H1 (cell line): ENCODE measurements at regions not wholly inside any gene's neighbourhood (a gene's known extent, or its start where the extent isn't known, plus 50 kb on each side); places are given as distances from the start of the nearest gene placed in this dataset.

Experiments used
- CTCF ChIA-PET: fragments of 300-600 bp; sonication (Branson Sonifier 250); formaldehyde crosslinking; loops from one replicate; lab custom pipeline; 2021; ENCODE audit not compliant: partially characterized antibody; lab: Charles Lee
- POLR2A ChIA-PET: fragments of 300-600 bp; sonication (Branson Sonifier 250); formaldehyde crosslinking; loops from one replicate; lab custom pipeline; 2021; ENCODE audit warnings: inconsistent platforms; ENCODE audit not compliant: partially characterized antibody; lab: Charles Lee
- DNase-seq, 2 experiments: peaks; one replicate each; pipeline versions ENCODE4 v3.0.0 to v3.0.0-alpha.2; 2010 to 2022; ENCODE audit warnings: low spot score in 2 of 2, low read depth in 1 of 2, mixed read lengths in 1 of 2
- FAIRE-seq: peaks from 2 replicates; lab custom pipeline; 2011; peaks lifted over from hg19 to GRCh38; lab: Jason Lieb, UNC
- H2AFZ ChIP-seq: 2 replicates; pipeline ENCODE4 v1.8.1; 2012; ENCODE audit warnings: low read length, inconsistent platforms
- H2AK5ac ChIP-seq: 2 replicates; pipeline ENCODE4 v1.6.1; 2013; ENCODE audit warnings: low read depth, low read length
- H2BK120ac ChIP-seq: replicated peaks from 2 replicates; pipeline ENCODE3; 2013; ENCODE audit warnings: low read depth, low read length, inconsistent platforms
- H2BK12ac ChIP-seq: 2 replicates; pipeline ENCODE4 v1.6.1; 2013; ENCODE audit warnings: low read depth, low read length
- H2BK15ac ChIP-seq: 2 replicates; pipeline ENCODE4 v1.6.1; 2013; ENCODE audit warnings: low read length
- H2BK20ac ChIP-seq: 2 replicates; pipeline ENCODE4 v1.6.1; 2013; ENCODE audit warnings: low read length
- H2BK5ac ChIP-seq: 2 replicates; pipeline ENCODE4 v1.6.1; 2013; ENCODE audit warnings: low read depth, low read length
- H3K14ac ChIP-seq: 2 replicates; pipeline ENCODE4 v1.6.1; 2013; ENCODE audit warnings: inconsistent platforms; ENCODE audit not compliant: insufficient read length
- H3K18ac ChIP-seq: 2 replicates; pipeline ENCODE4 v1.6.1; 2013; ENCODE audit warnings: low read length; ENCODE audit errors: extremely low read depth
- H3K23ac ChIP-seq: 2 replicates; pipeline ENCODE4 v1.6.1; 2013; ENCODE audit warnings: inconsistent platforms; ENCODE audit not compliant: insufficient read length
- H3K23me2 ChIP-seq: 2 replicates; pipeline ENCODE4 v1.6.1; 2013; ENCODE audit warnings: low read depth, low read length
- H3K27ac ChIP-seq: 2 replicates; pipeline ENCODE4 v1.6.1; 2011; ENCODE audit warnings: low read depth, low read length, inconsistent platforms
- H3K27me3 ChIP-seq, 4 experiments: replicated peaks in 1 of 4; 1 replicate in 1 of 4; 2 replicates in 3 of 4; pipeline versions ENCODE4 v1.6.1 to v1.8.1; 2011 to 2013; ENCODE audit warnings: low read length in 3 of 4, mild to moderate bottlenecking in 3 of 4, inconsistent platforms in 2 of 4, mixed read lengths in 2 of 4, moderate library complexity in 1 of 4; ENCODE audit not compliant: control insufficient read depth in 3 of 4, insufficient read depth in 3 of 4; ENCODE audit errors: extremely low read depth in 1 of 4
- H3K36me3 ChIP-seq, 4 experiments: 2 replicates each; pipeline versions ENCODE4 v1.6.1 to v1.8.1; 2011 to 2013; ENCODE audit warnings: mild to moderate bottlenecking in 4 of 4, low read length in 3 of 4, moderate library complexity in 2 of 4, control low read depth in 1 of 4, inconsistent platforms in 1 of 4; ENCODE audit not compliant: insufficient read depth in 4 of 4, control insufficient read depth in 2 of 4
- H3K4ac ChIP-seq: replicated peaks from 2 replicates; pipeline ENCODE3; 2013; ENCODE audit warnings: low read length, low read depth, mixed read lengths, inconsistent platforms; ENCODE audit not compliant: insufficient read length
- H3K4me1 ChIP-seq, 4 experiments: replicated peaks in 1 of 4; 1 replicate in 1 of 4; 2 replicates in 3 of 4; pipeline versions ENCODE4 v1.6.1 to v1.8.1; 2011 to 2013; ENCODE audit warnings: low read length in 3 of 4, inconsistent platforms in 2 of 4, mixed read lengths in 1 of 4; ENCODE audit not compliant: insufficient read depth in 4 of 4, control insufficient read depth in 3 of 4
- H3K4me2 ChIP-seq, 2 experiments: 2 replicates each; pipeline versions ENCODE4 v1.6.1 to v1.8.1; 2011 to 2013; ENCODE audit warnings: low read depth in 2 of 2, low read length in 2 of 2, control low read depth in 1 of 2, inconsistent platforms in 1 of 2, mild to moderate bottlenecking in 1 of 2; ENCODE audit not compliant: insufficient read depth in 1 of 2
- H3K4me3 ChIP-seq, 4 experiments: fragments of 200-600, 300-600 bp in 1 of 4; sonication (generic), shearing (Covaris generic), sonication (Bioruptor Twin) in 1 of 4; 2 replicates each; pipeline versions ENCODE4 v1.5.1 to v1.8.1; 2011 to 2016; ENCODE audit warnings: low read length in 4 of 4, low read depth in 3 of 4, control low read depth in 2 of 4, inconsistent platforms in 2 of 4, mild to moderate bottlenecking in 2 of 4, mixed read lengths in 1 of 4, moderate library complexity in 1 of 4; ENCODE audit not compliant: insufficient read depth in 2 of 4; ENCODE audit errors: extremely low read depth in 1 of 4
- H3K56ac ChIP-seq: replicated peaks from 2 replicates; pipeline ENCODE3; 2013; ENCODE audit warnings: low read depth, mild to moderate bottlenecking, mixed read lengths, low read length, inconsistent platforms; ENCODE audit not compliant: insufficient read length
- H3K79me1 ChIP-seq: 2 replicates; pipeline ENCODE4 v1.6.1; 2013; ENCODE audit warnings: low read depth, low read length, control low read depth
- H3K79me2 ChIP-seq, 2 experiments: 2 replicates each; pipeline versions ENCODE4 v1.6.1 to v1.8.1; 2012 to 2013; ENCODE audit warnings: low read length in 2 of 2, mild to moderate bottlenecking in 2 of 2, inconsistent platforms in 1 of 2; ENCODE audit not compliant: insufficient read depth in 2 of 2, control insufficient read depth in 1 of 2
- H3K9ac ChIP-seq, 4 experiments: replicated peaks in 1 of 4; 1 replicate in 1 of 4; 2 replicates in 3 of 4; pipeline versions ENCODE4 v1.6.1 to v1.8.1; 2011 to 2013; ENCODE audit warnings: low read depth in 3 of 4, low read length in 3 of 4, control low read depth in 2 of 4, mild to moderate bottlenecking in 2 of 4, moderate library complexity in 2 of 4, inconsistent platforms in 1 of 4; ENCODE audit errors: extremely low read depth in 1 of 4
- H3K9me3 ChIP-seq, 2 experiments: 2 replicates each; pipeline versions ENCODE4 v1.6.1 to v1.8.1; 2012 to 2013; ENCODE audit warnings: mild to moderate bottlenecking in 2 of 2, moderate library complexity in 2 of 2, control low read depth in 1 of 2, inconsistent platforms in 1 of 2, low read depth in 1 of 2, low read length in 1 of 2, mixed read lengths in 1 of 2; ENCODE audit not compliant: insufficient read depth in 2 of 2
- H4K20me1 ChIP-seq, 2 experiments: replicated peaks in 1 of 2; 2 replicates each; pipeline versions ENCODE3 to v1.8.1; 2011 to 2013; ENCODE audit warnings: inconsistent platforms in 2 of 2, low read length in 2 of 2, mild to moderate bottlenecking in 1 of 2; ENCODE audit not compliant: insufficient read depth in 2 of 2, control insufficient read depth in 1 of 2
- H4K5ac ChIP-seq: 2 replicates; pipeline ENCODE4 v1.6.1; 2013; ENCODE audit warnings: low read length, low read depth, mixed read lengths, inconsistent platforms; ENCODE audit not compliant: insufficient read length
- H4K8ac ChIP-seq: 2 replicates; pipeline ENCODE4 v1.8.0; 2013; ENCODE audit warnings: mild to moderate bottlenecking, moderate library complexity, low read length, inconsistent platforms; ENCODE audit not compliant: insufficient read depth; ENCODE audit errors: extremely low read depth
- H4K91ac ChIP-seq: replicated peaks from 2 replicates; pipeline ENCODE3; 2013; ENCODE audit warnings: low read length, mixed read lengths, inconsistent platforms; ENCODE audit not compliant: insufficient read length
- BRCA1 ChIP-seq: IDR thresholded peaks from 2 replicates; pipeline ENCODE4 v1.6.1; 2012; ENCODE audit warnings: low read depth, low read length, improper control_type of control experiment
- EP300 ChIP-seq, 2 experiments: IDR thresholded peaks; 1 replicate in 1 of 2; 2 replicates in 1 of 2; pipeline ENCODE4 v1.6.1; 2011 to 2012; ENCODE audit warnings: low read depth in 2 of 2, low read length in 2 of 2, mild to moderate bottlenecking in 2 of 2, borderline replicate concordance in 1 of 2, inconsistent platforms in 1 of 2, moderate library complexity in 1 of 2
- EZH2 ChIP-seq: fragments of 200-600 bp; sonication (generic); IDR thresholded peaks from 2 replicates; pipeline ENCODE4 v1.7.1; 2012; ENCODE audit warnings: low read depth, mild to moderate bottlenecking, moderate library complexity, low read length, inconsistent platforms; ENCODE audit not compliant: severe bottlenecking
- GABPA ChIP-seq: IDR thresholded peaks from 2 replicates; pipeline ENCODE4 v1.6.1; 2011; ENCODE audit warnings: mild to moderate bottlenecking, low read length, moderate library complexity, borderline replicate concordance; ENCODE audit not compliant: insufficient read depth
- GTF2F1 ChIP-seq: IDR thresholded peaks from 2 replicates; pipeline ENCODE4 v1.6.1; 2012; ENCODE audit warnings: low read depth, low read length, improper control_type of control experiment, borderline replicate concordance
- HDAC6 ChIP-seq: IDR thresholded peaks from one replicate; pipeline ENCODE4 v1.7.1; 2012; ENCODE audit warnings: low read depth, mild to moderate bottlenecking, inconsistent platforms, low read length, moderate library complexity
- JUN ChIP-seq: IDR thresholded peaks from 2 replicates; pipeline ENCODE4 v1.6.1; 2011; ENCODE audit warnings: low read depth, mild to moderate bottlenecking, improper control_type of control experiment, low read length
- MAFK ChIP-seq: IDR thresholded peaks from 2 replicates; pipeline ENCODE4 v1.6.1; 2012; ENCODE audit warnings: low read depth, mild to moderate bottlenecking, improper control_type of control experiment, low read length
- NRF1 ChIP-seq: IDR thresholded peaks from 2 replicates; pipeline ENCODE4 v1.6.1; 2011; ENCODE audit warnings: mild to moderate bottlenecking, low read depth, low read length, improper control_type of control experiment
- POLR2A ChIP-seq, 2 experiments: IDR thresholded peaks; 1 replicate in 1 of 2; 2 replicates in 1 of 2; pipeline ENCODE4 v1.6.1; 2011; ENCODE audit warnings: low read depth in 2 of 2, low read length in 2 of 2, mild to moderate bottlenecking in 2 of 2; ENCODE audit errors: control extremely low read depth in 1 of 2
- RAD21 ChIP-seq, 2 experiments: IDR thresholded peaks in 1 of 2; conservative IDR thresholded peaks in 1 of 2; 2 replicates each; pipeline ENCODE4 v1.6.1; 2011; ENCODE audit warnings: low read depth in 2 of 2, low read length in 2 of 2, improper control_type of control experiment in 1 of 2, inconsistent platforms in 1 of 2, mild to moderate bottlenecking in 1 of 2, moderate library complexity in 1 of 2
- SP4 ChIP-seq: IDR thresholded peaks from 2 replicates; pipeline ENCODE4 v1.6.1; 2012; ENCODE audit warnings: low read length, inconsistent platforms
- SUZ12 ChIP-seq: fragments of 200-600 bp; sonication (generic); IDR thresholded peaks from 2 replicates; pipeline ENCODE4 v1.6.1; 2012; ENCODE audit warnings: mild to moderate bottlenecking, inconsistent platforms, low read length, moderate library complexity, mixed read lengths
- ZNF274 ChIP-seq: IDR thresholded peaks from 2 replicates; pipeline ENCODE4 v1.7.0; 2012; ENCODE audit warnings: low read length, borderline replicate concordance; ENCODE audit errors: extremely low read depth

- H2BK5ac ChIP-seq = no peak overlapping the region
- FAIRE-seq (no peak), DNase-seq (no peak)
- no peaks in the 10 kb centered on the region for H3K79me2 ChIP-seq
- H2AFZ ChIP-seq = no peak overlapping the region
- H3K79me1 ChIP-seq = no peaks in the 10 kb centered on the region
- no peak overlapping the region for H2BK15ac ChIP-seq
- no peak overlapping the region for H3K9ac ChIP-seq
- H2BK12ac ChIP-seq = no peak overlapping the region
- H3K56ac ChIP-seq = no peak overlapping the region
- H3K23ac ChIP-seq = no peak overlapping the region
- H4K8ac ChIP-seq = no peak overlapping the region; the same call in 1 of the 2 replicates
- TF ChIP-seq MAFK = no peak
- TF ChIP-seq JUN = no peak
- TF ChIP-seq NRF1 = no peak
- no peak for TF ChIP-seq HDAC6
- no peak for TF ChIP-seq BRCA1
- TF ChIP-seq RAD21 (IDR thresholded peaks at IDR 0.05 in 1 of 2, conservative IDR thresholded peaks at IDR 0.05 in 1 of 2; ENCODE audit: low read depth in 2 of 2, low read length in 2 of 2) = no peak
- no peak for TF ChIP-seq GABPA
- no peak for TF ChIP-seq EP300 (IDR thresholded peaks at IDR 0.05; ENCODE audit: borderline replicate concordance in 1 of 2, low read depth in 2 of 2, low read length in 2 of 2)
- TF ChIP-seq SP4 = no peak
- TF ChIP-seq GTF2F1 = no peak
- no peak for TF ChIP-seq EZH2
- no peak for TF ChIP-seq POLR2A (IDR thresholded peaks at IDR 0.05; ENCODE audit: control extremely low read depth in 1 of 2, low read depth in 2 of 2, low read length in 2 of 2)
- no peak for TF ChIP-seq SUZ12
- TF ChIP-seq ZNF274 = no peak
- no peak overlapping the region for H3K4me3 ChIP-seq
- H3K36me3 ChIP-seq = no peaks in the 10 kb centered on the region
- H3K14ac ChIP-seq = no peak overlapping the region
- no peaks in the 10 kb centered on the region for H3K9me3 ChIP-seq
- no peaks in the 10 kb centered on the region; the same call in 1 of the 2 replicates for H3K23me2 ChIP-seq
- no peak overlapping the region for H2BK20ac ChIP-seq
- H3K4me2 ChIP-seq = no peak overlapping the region
- no peak overlapping the region for H3K18ac ChIP-seq
- H3K27me3 ChIP-seq = no peaks in the 10 kb centered on the region
- POLR2A ChIA-PET = no interaction called here
- no peak overlapping the region for H3K27ac ChIP-seq
- CTCF ChIA-PET = no interaction called here
- H3K4me1 ChIP-seq = no peaks in the 10 kb centered on the region
- no peaks in the 10 kb centered on the region for H4K20me1 ChIP-seq
- no peak overlapping the region for H2AK5ac ChIP-seq
- no peak overlapping the region for H4K91ac ChIP-seq
- H2BK120ac ChIP-seq = no peak overlapping the region
- no peak overlapping the region for H3K4ac ChIP-seq
- no peak overlapping the region for H4K5ac ChIP-seq
These were observed 225.9 kb downstream of the MEIS1 start for GRCh38 chr2:66660804-66661203.
